ENCODE measurements at regions not wholly inside any gene's neighbourhood (a gene's known extent, or its start where the extent isn't known, plus 50 kb on each side); places are given as distances from the start of the nearest gene placed in this dataset.
"Not testable (repeated sequence)": the region's sequence is repeated elsewhere in the genome, so short reads cannot be mapped to it uniquely, and the experiment has no call there.

DNA sequence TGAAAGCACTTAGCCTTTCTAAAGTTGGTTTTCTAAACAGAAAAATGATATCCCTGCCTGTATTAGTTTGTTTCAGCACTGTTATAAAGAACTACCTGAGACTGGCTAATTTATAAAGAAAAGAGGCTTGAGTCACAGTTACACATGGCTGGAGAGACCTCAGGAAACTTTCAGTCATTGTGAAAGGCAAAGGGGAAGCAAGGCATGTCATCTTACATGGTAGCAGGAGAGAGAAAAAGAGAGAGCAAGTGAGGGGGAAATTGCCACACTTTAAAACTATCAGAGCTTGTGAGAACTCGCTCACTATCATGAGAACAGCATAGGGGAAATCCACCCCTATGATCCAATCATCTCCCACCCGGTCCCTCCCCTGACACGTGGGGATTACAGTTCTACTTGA is 64.9 kb downstream of the FAM170A start:
- Histone ChIP-seq H3K4me3 (ENCODE audit: low read length in 2 of 2) (no peak overlapping the region), H3K4me1 (ENCODE audit: control insufficient read depth in 2 of 2, insufficient read depth in 2 of 2, low read length in 2 of 2) (no peaks in the 10 kb centered on the region), H3K36me3 (ENCODE audit: control insufficient read depth in 2 of 2, insufficient read depth in 2 of 2, low read length in 2 of 2) (no peaks in the 10 kb centered on the region), H3K27me3 (ENCODE audit: control insufficient read depth in 2 of 2, insufficient read depth in 2 of 2, low read length in 2 of 2) (no peaks in the 10 kb centered on the region), H3K9me3 (ENCODE audit: control insufficient read depth in 2 of 2, low read length in 2 of 2) (no peaks in the 10 kb centered on the region), H3K27ac (ENCODE audit: low read depth in 2 of 2, low read length in 2 of 2) (no peak overlapping the region), H3K9ac (ENCODE audit: low read depth in 1 of 2, low read length in 2 of 2) (no peak overlapping the region)

DNA sequence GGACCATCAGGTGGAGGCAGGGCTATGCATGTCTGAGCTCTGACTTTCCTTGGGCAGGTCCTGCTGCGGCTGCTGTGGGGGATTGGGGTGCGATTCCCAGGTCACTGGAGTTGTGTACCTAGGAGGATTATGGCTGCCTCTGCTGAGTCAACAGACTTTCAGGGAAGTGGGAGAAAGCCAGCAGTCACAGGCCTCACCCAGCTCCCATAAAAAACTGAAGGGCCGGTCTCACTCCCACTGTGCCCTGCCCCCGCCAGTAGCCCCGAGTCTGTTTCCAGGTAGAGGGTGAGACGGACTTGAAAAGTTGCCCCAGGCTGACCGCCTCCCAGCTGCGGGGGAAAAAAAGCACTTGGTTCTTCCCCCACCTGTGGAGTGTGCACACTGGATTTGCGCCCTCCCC is 76.7 kb downstream of the FAM170A start:
- H3K4me3 ChIP-seq (ENCODE audit: low read length in 2 of 2): peak overlapping the region in 1 of 2 donors; percentile 22
- peak overlapping the region in 1 of 2 donors; percentile 11 for H3K9ac ChIP-seq (ENCODE audit: low read depth in 1 of 2, low read length in 2 of 2)
- H3K4me1 ChIP-seq (ENCODE audit: control insufficient read depth in 2 of 2, insufficient read depth in 2 of 2, low read length in 2 of 2): peaks cover 0 to 11% of the 10 kb centered on the region in 2 donors
- H3K9me3 ChIP-seq (ENCODE audit: control insufficient read depth in 2 of 2, low read length in 2 of 2): no peaks in the 10 kb centered on the region
- H3K36me3 ChIP-seq (ENCODE audit: control insufficient read depth in 2 of 2, insufficient read depth in 2 of 2, low read length in 2 of 2): no peaks in the 10 kb centered on the region
- no peaks in the 10 kb centered on the region for H3K27me3 ChIP-seq (ENCODE audit: control insufficient read depth in 2 of 2, insufficient read depth in 2 of 2, low read length in 2 of 2)
- peak overlapping the region in 1 of 2 donors; percentile 55 for H3K27ac ChIP-seq (ENCODE audit: low read depth in 2 of 2, low read length in 2 of 2)

DNA sequence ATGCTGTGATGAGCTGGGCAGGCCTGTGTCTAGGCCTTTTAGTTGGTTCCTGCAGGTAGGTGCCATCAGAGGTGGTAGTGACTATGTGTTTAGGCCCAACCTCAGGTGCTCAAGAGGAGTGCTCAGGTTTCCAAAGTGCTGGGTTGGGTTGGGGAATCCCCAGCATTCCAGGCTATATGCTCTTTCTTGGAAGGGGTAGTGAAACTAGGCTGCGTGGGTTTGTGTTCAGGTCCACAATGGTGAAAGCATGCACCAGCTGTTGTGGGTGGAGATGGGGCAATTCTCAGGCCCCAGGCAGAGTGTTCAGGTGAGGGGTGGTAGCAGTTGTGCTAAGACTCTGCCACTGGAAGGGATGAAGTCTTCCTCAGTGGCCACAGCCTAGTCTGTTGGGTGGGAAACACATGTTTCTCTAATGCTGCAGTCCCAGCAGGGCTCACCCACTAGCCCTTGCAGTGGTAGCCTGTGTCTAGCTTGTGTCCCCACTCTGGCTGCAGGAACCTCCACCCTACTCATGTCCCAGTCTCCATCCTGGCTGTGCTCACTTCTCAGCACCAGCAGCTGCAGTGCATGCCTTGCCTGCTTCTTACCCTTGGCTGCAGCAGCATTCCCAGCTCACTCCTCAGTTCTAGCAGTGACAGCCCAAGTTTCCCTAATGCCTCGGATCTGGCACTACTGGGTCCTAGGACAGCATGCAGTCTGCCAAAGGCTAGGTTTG is 78.9 kb downstream of the FAM170A start:
- Histone ChIP-seq H3K27me3 (ENCODE audit: control insufficient read depth in 2 of 2, insufficient read depth in 2 of 2, low read length in 2 of 2) (no peaks in the 10 kb centered on the region), H3K36me3 (ENCODE audit: control insufficient read depth in 2 of 2, insufficient read depth in 2 of 2, low read length in 2 of 2) (no peaks in the 10 kb centered on the region), H3K9ac (ENCODE audit: low read depth in 1 of 2, low read length in 2 of 2) (no peak overlapping the region), H3K4me3 (ENCODE audit: low read length in 2 of 2) (no peak overlapping the region), H3K9me3 (ENCODE audit: control insufficient read depth in 2 of 2, low read length in 2 of 2) (no peaks in the 10 kb centered on the region), H3K4me1 (ENCODE audit: control insufficient read depth in 2 of 2, insufficient read depth in 2 of 2, low read length in 2 of 2) (peaks cover 0 to 11% of the 10 kb centered on the region in 2 donors), H3K27ac (ENCODE audit: low read depth in 2 of 2, low read length in 2 of 2) (no peak overlapping the region)

DNA sequence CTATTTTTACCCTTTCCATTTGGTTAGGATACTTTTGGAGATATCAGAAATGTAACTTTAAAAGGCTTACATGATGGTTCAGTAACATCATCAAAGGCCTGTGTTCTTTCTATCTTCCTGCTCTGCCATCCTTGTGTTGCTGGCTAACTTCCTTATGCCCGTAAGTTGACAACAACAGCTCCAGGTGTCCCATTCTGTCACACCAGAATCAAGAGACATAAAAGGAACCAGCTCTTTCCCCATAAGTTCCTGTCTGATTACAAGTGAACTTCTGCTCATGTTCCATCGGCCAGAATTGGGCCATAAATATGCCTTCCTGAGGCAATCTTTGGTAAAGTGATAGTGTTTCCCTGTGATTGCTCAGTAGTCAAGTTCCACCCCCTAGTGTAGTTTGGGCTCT is 92.4 kb downstream of the FAM170A start:
- H3K36me3 ChIP-seq (ENCODE audit: control insufficient read depth in 2 of 2, insufficient read depth in 2 of 2, low read length in 2 of 2): no peaks in the 10 kb centered on the region
- H3K27ac ChIP-seq (ENCODE audit: low read depth in 2 of 2, low read length in 2 of 2): no peak overlapping the region
- H3K9me3 ChIP-seq (ENCODE audit: control insufficient read depth in 2 of 2, low read length in 2 of 2): no peaks in the 10 kb centered on the region
- H3K4me1 ChIP-seq (ENCODE audit: control insufficient read depth in 2 of 2, insufficient read depth in 2 of 2, low read length in 2 of 2): no peaks in the 10 kb centered on the region
- no peaks in the 10 kb centered on the region for H3K27me3 ChIP-seq (ENCODE audit: control insufficient read depth in 2 of 2, insufficient read depth in 2 of 2, low read length in 2 of 2)
- H3K4me3 ChIP-seq (ENCODE audit: low read length in 2 of 2): no peak overlapping the region
- no peak overlapping the region for H3K9ac ChIP-seq (ENCODE audit: low read depth in 1 of 2, low read length in 2 of 2)

DNA sequence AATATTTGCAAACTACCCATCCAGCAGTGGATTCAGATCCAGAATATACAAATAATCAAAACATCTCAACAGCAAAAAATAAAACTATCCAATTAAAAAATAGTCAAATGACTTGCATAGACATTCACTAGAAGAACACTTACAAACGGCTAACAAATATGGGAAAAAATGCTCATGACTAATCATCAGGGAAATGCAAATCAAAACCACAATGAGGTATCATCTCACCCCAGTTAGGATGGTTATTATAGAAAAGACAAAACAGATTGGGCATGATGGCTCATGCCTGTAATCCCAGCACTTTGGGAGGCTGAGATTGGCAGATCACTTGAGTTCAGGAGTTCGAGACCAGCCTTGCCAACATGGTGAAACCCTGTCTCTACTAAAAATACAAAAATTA is 95.9 kb downstream of the FAM170A start:
- not testable (repeated sequence) for H3K36me3 ChIP-seq (ENCODE audit: control insufficient read depth in 2 of 2, insufficient read depth in 2 of 2, low read length in 2 of 2); H3K4me3 ChIP-seq (ENCODE audit: low read length in 2 of 2); H3K9me3 ChIP-seq (ENCODE audit: control insufficient read depth in 2 of 2, low read length in 2 of 2); H3K27ac ChIP-seq (ENCODE audit: low read depth in 2 of 2, low read length in 2 of 2); H3K9ac ChIP-seq (ENCODE audit: low read depth in 1 of 2, low read length in 2 of 2); H3K27me3 ChIP-seq (ENCODE audit: control insufficient read depth in 2 of 2, insufficient read depth in 2 of 2, low read length in 2 of 2); H3K4me1 ChIP-seq (ENCODE audit: control insufficient read depth in 2 of 2, insufficient read depth in 2 of 2, low read length in 2 of 2)

DNA sequence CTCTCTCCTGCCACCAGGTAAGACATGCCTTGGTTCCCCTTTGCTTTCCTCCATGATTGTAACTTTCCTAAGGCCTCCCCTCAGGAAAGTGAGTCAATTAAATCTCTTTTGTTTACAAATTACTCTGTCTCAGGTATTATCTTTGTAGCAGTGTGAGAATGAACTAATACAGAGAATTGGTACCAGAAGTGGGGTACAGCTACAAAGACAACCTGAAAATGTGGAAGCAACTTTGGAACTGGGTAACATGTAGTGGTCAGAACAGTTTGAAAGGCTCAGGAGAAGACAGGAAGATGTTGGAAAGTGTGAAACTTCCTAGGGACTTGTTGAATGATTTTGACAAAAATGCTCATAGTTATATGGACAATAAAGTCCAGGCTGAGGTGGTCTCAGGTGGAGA is 97.2 kb downstream of the FAM170A start:
- no peak overlapping the region for H3K9ac ChIP-seq (ENCODE audit: low read depth in 1 of 2, low read length in 2 of 2)
- H3K4me3 ChIP-seq (ENCODE audit: low read length in 2 of 2): no peak overlapping the region
- no peaks in the 10 kb centered on the region for H3K9me3 ChIP-seq (ENCODE audit: control insufficient read depth in 2 of 2, low read length in 2 of 2)
- H3K36me3 ChIP-seq (ENCODE audit: control insufficient read depth in 2 of 2, insufficient read depth in 2 of 2, low read length in 2 of 2): no peaks in the 10 kb centered on the region
- no peak overlapping the region for H3K27ac ChIP-seq (ENCODE audit: low read depth in 2 of 2, low read length in 2 of 2)
- H3K27me3 ChIP-seq (ENCODE audit: control insufficient read depth in 2 of 2, insufficient read depth in 2 of 2, low read length in 2 of 2): no peaks in the 10 kb centered on the region
- no peaks in the 10 kb centered on the region for H3K4me1 ChIP-seq (ENCODE audit: control insufficient read depth in 2 of 2, insufficient read depth in 2 of 2, low read length in 2 of 2)

DNA sequence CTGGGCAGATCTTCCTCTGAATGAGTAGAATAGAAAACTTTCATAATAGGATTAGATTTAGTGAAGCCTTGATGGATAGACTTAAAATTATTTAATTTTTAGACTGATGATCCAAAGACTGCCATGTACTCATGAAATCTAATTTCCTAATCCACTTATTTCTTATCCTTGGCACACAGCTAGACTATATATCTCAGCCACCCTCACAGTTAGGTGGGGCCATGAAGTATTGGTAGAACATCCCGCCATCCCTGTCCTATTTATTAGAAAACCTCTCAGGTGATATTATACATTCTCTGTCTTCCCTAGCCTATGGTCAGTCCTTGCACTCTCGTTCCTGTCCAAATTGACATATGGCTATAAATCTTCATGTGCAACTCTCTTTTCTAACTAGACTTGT is 110.9 kb downstream of the FAM170A start:
- Histone ChIP-seq H3K27ac (ENCODE audit: low read depth in 2 of 2, low read length in 2 of 2) (no peak overlapping the region), H3K36me3 (ENCODE audit: control insufficient read depth in 2 of 2, insufficient read depth in 2 of 2, low read length in 2 of 2) (no peaks in the 10 kb centered on the region), H3K4me3 (ENCODE audit: low read length in 2 of 2) (no peak overlapping the region), H3K4me1 (ENCODE audit: control insufficient read depth in 2 of 2, insufficient read depth in 2 of 2, low read length in 2 of 2) (no peaks in the 10 kb centered on the region), H3K9me3 (ENCODE audit: control insufficient read depth in 2 of 2, low read length in 2 of 2) (no peaks in the 10 kb centered on the region), H3K27me3 (ENCODE audit: control insufficient read depth in 2 of 2, insufficient read depth in 2 of 2, low read length in 2 of 2) (peaks cover 0 to 2% of the 10 kb centered on the region in 2 donors), H3K9ac (ENCODE audit: low read depth in 1 of 2, low read length in 2 of 2) (no peak overlapping the region)

DNA sequence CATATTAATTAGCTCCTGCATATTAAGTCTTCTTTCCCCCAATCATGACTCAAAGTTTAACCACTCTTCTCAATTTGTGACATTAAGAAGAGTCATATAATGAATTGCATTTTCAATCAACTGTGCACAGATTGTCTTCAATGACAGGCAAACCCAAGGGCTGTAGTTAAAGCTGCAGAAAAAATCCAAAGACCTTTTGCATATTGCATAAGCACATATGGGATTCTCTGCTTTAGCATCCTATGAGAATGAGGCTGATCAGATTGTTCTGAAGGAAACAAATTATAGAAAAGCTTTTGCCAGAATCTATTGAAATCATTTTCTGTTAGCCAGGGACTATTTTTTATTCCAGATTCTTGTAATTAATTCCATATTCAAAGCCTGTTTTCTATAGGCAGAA is 112.3 kb downstream of the FAM170A start:
- Histone ChIP-seq H3K27me3 (ENCODE audit: control insufficient read depth in 2 of 2, insufficient read depth in 2 of 2, low read length in 2 of 2) (peaks cover 0 to 2% of the 10 kb centered on the region in 2 donors), H3K9ac (ENCODE audit: low read depth in 1 of 2, low read length in 2 of 2) (no peak overlapping the region), H3K27ac (ENCODE audit: low read depth in 2 of 2, low read length in 2 of 2) (no peak overlapping the region), H3K4me3 (ENCODE audit: low read length in 2 of 2) (no peak overlapping the region), H3K36me3 (ENCODE audit: control insufficient read depth in 2 of 2, insufficient read depth in 2 of 2, low read length in 2 of 2) (no peaks in the 10 kb centered on the region), H3K9me3 (ENCODE audit: control insufficient read depth in 2 of 2, low read length in 2 of 2) (no peaks in the 10 kb centered on the region), H3K4me1 (ENCODE audit: control insufficient read depth in 2 of 2, insufficient read depth in 2 of 2, low read length in 2 of 2) (no peaks in the 10 kb centered on the region)

DNA sequence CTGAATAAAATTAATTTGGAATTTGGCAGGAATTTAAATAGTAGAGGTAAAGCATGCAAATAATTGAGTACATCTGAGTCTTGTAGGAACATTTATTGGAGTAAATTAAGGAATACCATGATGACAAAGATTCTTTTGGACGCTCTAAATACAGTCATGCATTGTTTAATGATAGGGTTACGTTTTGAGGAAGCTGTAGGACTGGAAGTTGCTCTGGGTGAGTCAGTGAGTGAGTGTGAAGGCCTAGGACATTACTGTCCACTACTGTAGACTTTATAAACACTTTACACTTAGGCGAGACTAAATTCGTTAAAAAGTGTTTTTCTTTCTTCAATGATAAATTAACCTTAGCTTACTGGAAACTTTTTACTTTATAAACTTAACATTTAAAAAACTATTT is 113.0 kb downstream of the FAM170A start:
- Histone ChIP-seq H3K27ac (ENCODE audit: low read depth in 2 of 2, low read length in 2 of 2) (no peak overlapping the region), H3K4me1 (ENCODE audit: control insufficient read depth in 2 of 2, insufficient read depth in 2 of 2, low read length in 2 of 2) (no peaks in the 10 kb centered on the region), H3K4me3 (ENCODE audit: low read length in 2 of 2) (no peak overlapping the region)

DNA sequence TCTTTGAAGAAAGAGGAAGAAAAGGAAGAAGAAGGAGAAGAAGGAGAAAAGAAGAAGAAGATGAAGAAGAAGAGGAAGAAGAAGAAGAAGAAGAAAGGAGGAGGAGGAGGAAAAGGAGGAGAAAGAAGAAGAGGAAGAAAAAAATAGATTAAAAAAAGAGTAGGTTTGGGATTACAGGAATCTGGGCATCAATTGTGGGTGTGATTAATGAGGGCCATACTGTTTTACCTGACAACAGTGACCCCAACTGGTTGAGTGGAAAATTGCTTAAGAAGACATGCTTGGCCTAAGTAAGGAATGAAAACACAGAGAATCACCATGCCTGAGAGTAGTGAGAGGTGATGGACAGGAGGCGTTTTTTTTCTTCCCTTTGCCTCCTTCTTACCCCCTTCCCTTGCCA is 114.6 kb downstream of the FAM170A start:
- Histone ChIP-seq H3K4me3 (ENCODE audit: low read length in 2 of 2) (no peak overlapping the region), H3K36me3 (ENCODE audit: control insufficient read depth in 2 of 2, insufficient read depth in 2 of 2, low read length in 2 of 2) (no peaks in the 10 kb centered on the region), H3K27ac (ENCODE audit: low read depth in 2 of 2, low read length in 2 of 2) (no peak overlapping the region), H3K9ac (ENCODE audit: low read depth in 1 of 2, low read length in 2 of 2) (no peak overlapping the region), H3K27me3 (ENCODE audit: control insufficient read depth in 2 of 2, insufficient read depth in 2 of 2, low read length in 2 of 2) (no peaks in the 10 kb centered on the region), H3K9me3 (ENCODE audit: control insufficient read depth in 2 of 2, low read length in 2 of 2) (no peaks in the 10 kb centered on the region), H3K4me1 (ENCODE audit: control insufficient read depth in 2 of 2, insufficient read depth in 2 of 2, low read length in 2 of 2) (no peaks in the 10 kb centered on the region)

More for the DNA sequence above, 113.0 kb downstream of the FAM170A start:
- H3K9me3 ChIP-seq (ENCODE audit: control insufficient read depth in 2 of 2, low read length in 2 of 2): no peaks in the 10 kb centered on the region
- H3K27me3 ChIP-seq (ENCODE audit: control insufficient read depth in 2 of 2, insufficient read depth in 2 of 2, low read length in 2 of 2): no peaks in the 10 kb centered on the region
- H3K36me3 ChIP-seq (ENCODE audit: control insufficient read depth in 2 of 2, insufficient read depth in 2 of 2, low read length in 2 of 2): no peaks in the 10 kb centered on the region
- H3K9ac ChIP-seq (ENCODE audit: low read depth in 1 of 2, low read length in 2 of 2): no peak overlapping the region

DNA sequence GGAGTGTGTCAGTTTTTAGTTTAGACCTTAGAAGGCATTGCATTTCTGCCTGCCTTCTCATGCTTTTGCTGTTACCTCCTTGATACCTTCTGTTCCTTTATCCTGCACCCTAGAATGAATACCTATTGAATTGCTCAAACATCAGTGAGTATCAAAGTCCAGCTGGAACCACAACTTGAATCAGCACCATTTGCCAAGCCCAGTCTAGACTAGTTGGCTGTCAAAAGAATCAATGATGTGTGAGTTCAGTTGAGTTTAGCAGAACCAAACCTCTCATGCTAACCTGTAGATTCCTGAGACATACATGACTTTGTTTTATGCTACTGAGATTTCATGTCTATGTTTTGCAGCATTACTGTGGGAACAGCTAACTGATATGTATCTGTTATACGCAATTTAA is 116.6 kb downstream of the FAM170A start:
- Histone ChIP-seq H3K4me3 (ENCODE audit: low read length in 2 of 2) (no peak overlapping the region), H3K9ac (ENCODE audit: low read depth in 1 of 2, low read length in 2 of 2) (no peak overlapping the region), H3K4me1 (ENCODE audit: control insufficient read depth in 2 of 2, insufficient read depth in 2 of 2, low read length in 2 of 2) (no peaks in the 10 kb centered on the region), H3K27ac (ENCODE audit: low read depth in 2 of 2, low read length in 2 of 2) (no peak overlapping the region), H3K27me3 (ENCODE audit: control insufficient read depth in 2 of 2, insufficient read depth in 2 of 2, low read length in 2 of 2) (no peaks in the 10 kb centered on the region), H3K36me3 (ENCODE audit: control insufficient read depth in 2 of 2, insufficient read depth in 2 of 2, low read length in 2 of 2) (no peaks in the 10 kb centered on the region), H3K9me3 (ENCODE audit: control insufficient read depth in 2 of 2, low read length in 2 of 2) (no peaks in the 10 kb centered on the region)

Measured in mucosa of rectum (tissue), 2 donors.